GM23338 (cell line): ENCODE measurements at regions not wholly inside any gene's neighbourhood (a gene's known extent, or its start where the extent isn't known, plus 50 kb on each side); places are given as distances from the start of the nearest gene placed in this dataset.

ENCODE experiments used
- EZH2 ChIP-seq: fragments of 200-600 bp; sonication (generic); IDR thresholded peaks from one replicate; pipeline ENCODE4 v1.8.0; 2017; ENCODE audit warnings: antibody characterized with exemption, mild to moderate bottlenecking, low read depth; ENCODE audit not compliant: unreplicated experiment
- EZH2phosphoT487 ChIP-seq: fragments of 200-600 bp; sonication (generic); IDR thresholded peaks from one replicate; pipeline ENCODE4 v1.8.1; 2018; ENCODE audit warnings: antibody characterized with exemption; ENCODE audit not compliant: unreplicated experiment
- JUNB ChIP-seq: IDR thresholded peaks from one replicate; pipeline ENCODE4 v1.6.1; 2016; ENCODE audit warnings: antibody characterized with exemption; ENCODE audit not compliant: unreplicated experiment
- TF ChIP-seq, protein P1 (sequence below), 2 experiments: fragments of 200-600 bp in 1 of 2; sonication (generic) in 1 of 2; conservative IDR thresholded peaks; 2 replicates each; pipeline versions ENCODE4 v1.5.1 to v1.6.1; 2016 to 2017; ENCODE audit warnings: antibody characterized with exemption in 2 of 2, low read depth in 2 of 2, mild to moderate bottlenecking in 2 of 2, moderate library complexity in 1 of 2
- TF ChIP-seq, protein P2 (sequence below): IDR thresholded peaks from one replicate; pipeline ENCODE4 v1.6.1; 2018; ENCODE audit warnings: antibody characterized with exemption; ENCODE audit not compliant: unreplicated experiment

GRCh38 chr12:19894803-19895202 lies 455.5 kb downstream of the AEBP2 start:
- TF ChIP-seq, protein P1, sequence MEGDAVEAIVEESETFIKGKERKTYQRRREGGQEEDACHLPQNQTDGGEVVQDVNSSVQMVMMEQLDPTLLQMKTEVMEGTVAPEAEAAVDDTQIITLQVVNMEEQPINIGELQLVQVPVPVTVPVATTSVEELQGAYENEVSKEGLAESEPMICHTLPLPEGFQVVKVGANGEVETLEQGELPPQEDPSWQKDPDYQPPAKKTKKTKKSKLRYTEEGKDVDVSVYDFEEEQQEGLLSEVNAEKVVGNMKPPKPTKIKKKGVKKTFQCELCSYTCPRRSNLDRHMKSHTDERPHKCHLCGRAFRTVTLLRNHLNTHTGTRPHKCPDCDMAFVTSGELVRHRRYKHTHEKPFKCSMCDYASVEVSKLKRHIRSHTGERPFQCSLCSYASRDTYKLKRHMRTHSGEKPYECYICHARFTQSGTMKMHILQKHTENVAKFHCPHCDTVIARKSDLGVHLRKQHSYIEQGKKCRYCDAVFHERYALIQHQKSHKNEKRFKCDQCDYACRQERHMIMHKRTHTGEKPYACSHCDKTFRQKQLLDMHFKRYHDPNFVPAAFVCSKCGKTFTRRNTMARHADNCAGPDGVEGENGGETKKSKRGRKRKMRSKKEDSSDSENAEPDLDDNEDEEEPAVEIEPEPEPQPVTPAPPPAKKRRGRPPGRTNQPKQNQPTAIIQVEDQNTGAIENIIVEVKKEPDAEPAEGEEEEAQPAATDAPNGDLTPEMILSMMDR (conservative IDR thresholded peaks at IDR 0.05; ENCODE audit: low read depth in 2 of 2): no peak
- TF ChIP-seq JUNB (no peak), EZH2 (no peak), EZH2phosphoT487 (no peak)
- TF ChIP-seq, protein P2, sequence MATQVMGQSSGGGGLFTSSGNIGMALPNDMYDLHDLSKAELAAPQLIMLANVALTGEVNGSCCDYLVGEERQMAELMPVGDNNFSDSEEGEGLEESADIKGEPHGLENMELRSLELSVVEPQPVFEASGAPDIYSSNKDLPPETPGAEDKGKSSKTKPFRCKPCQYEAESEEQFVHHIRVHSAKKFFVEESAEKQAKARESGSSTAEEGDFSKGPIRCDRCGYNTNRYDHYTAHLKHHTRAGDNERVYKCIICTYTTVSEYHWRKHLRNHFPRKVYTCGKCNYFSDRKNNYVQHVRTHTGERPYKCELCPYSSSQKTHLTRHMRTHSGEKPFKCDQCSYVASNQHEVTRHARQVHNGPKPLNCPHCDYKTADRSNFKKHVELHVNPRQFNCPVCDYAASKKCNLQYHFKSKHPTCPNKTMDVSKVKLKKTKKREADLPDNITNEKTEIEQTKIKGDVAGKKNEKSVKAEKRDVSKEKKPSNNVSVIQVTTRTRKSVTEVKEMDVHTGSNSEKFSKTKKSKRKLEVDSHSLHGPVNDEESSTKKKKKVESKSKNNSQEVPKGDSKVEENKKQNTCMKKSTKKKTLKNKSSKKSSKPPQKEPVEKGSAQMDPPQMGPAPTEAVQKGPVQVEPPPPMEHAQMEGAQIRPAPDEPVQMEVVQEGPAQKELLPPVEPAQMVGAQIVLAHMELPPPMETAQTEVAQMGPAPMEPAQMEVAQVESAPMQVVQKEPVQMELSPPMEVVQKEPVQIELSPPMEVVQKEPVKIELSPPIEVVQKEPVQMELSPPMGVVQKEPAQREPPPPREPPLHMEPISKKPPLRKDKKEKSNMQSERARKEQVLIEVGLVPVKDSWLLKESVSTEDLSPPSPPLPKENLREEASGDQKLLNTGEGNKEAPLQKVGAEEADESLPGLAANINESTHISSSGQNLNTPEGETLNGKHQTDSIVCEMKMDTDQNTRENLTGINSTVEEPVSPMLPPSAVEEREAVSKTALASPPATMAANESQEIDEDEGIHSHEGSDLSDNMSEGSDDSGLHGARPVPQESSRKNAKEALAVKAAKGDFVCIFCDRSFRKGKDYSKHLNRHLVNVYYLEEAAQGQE: no peak
